Suppressor macrophage (primary cell): ENCODE measurements at regions not wholly inside any gene's neighbourhood (a gene's known extent, or its start where the extent isn't known, plus 50 kb on each side); places are given as distances from the start of the nearest gene placed in this dataset.
"Not testable (repeated sequence)": the region's sequence is repeated elsewhere in the genome, so short reads cannot be mapped to it uniquely, and the experiment has no call there.

Experiments
- DNase-seq, 4 experiments: peaks; one replicate each; pipeline ENCODE4 v3.0.0-alpha.2; 2020 to 2022

- no peak for DNase-seq
Observed at GRCh38 chr13:90553159-90553558, 794.3 kb upstream of the MIR17HG start.

- no peak for DNase-seq
Observed at GRCh38 chr13:90557626-90558025, 789.9 kb upstream of the MIR17HG start.

GRCh38 chr13:90562443-90562842 lies 785.0 kb upstream of the MIR17HG start:
- DNase-seq = no peak

- DNase-seq = no peak
Observed at GRCh38 chr13:90564096-90564495, 783.4 kb upstream of the MIR17HG start.

- DNase-seq = peak in 2 of 4 experiments; percentile 2 to 14
Observed at GRCh38 chr13:90564566-90564965, 782.9 kb upstream of the MIR17HG start.

GRCh38 chr13:90565985-90566713 lies 781.3 kb upstream of the MIR17HG start:
- peak; percentile 1 to 41 (median 16) for DNase-seq

- no peak for DNase-seq
Observed at GRCh38 chr13:90568165-90568564, 779.3 kb upstream of the MIR17HG start.

- no peak for DNase-seq
Observed at GRCh38 chr13:90576067-90576466, 771.4 kb upstream of the MIR17HG start.

GRCh38 chr13:90577726-90578125 lies 769.8 kb upstream of the MIR17HG start:
- DNase-seq = peak in 2 of 4 experiments; percentile 3 to 7

GRCh38 chr13:90585392-90585791 lies 762.1 kb upstream of the MIR17HG start:
- DNase-seq = no peak

GRCh38 chr13:90591260-90591926 lies 756.1 kb upstream of the MIR17HG start:
- DNase-seq = no peak

- DNase-seq = no peak
Observed at GRCh38 chr13:90591927-90592268, 755.6 kb upstream of the MIR17HG start.

- DNase-seq = no peak
Observed at GRCh38 chr13:90592943-90593342, 754.5 kb upstream of the MIR17HG start.

- no peak for DNase-seq
Observed at GRCh38 chr13:90594681-90595080, 752.8 kb upstream of the MIR17HG start.

- no peak for DNase-seq
Observed at GRCh38 chr13:90605664-90606063, 741.8 kb upstream of the MIR17HG start.

- DNase-seq = not testable (repeated sequence)
Observed at GRCh38 chr13:90606921-90607320, 740.6 kb upstream of the MIR17HG start.

GRCh38 chr13:90612391-90612790 lies 735.1 kb upstream of the MIR17HG start:
- DNase-seq = no peak

- DNase-seq = no peak
Observed at GRCh38 chr13:90613076-90613795, 734.3 kb upstream of the MIR17HG start.

- DNase-seq = no peak
Observed at GRCh38 chr13:90615236-90615635, 732.3 kb upstream of the MIR17HG start.

GRCh38 chr13:90615767-90616166 lies 731.7 kb upstream of the MIR17HG start:
- no peak for DNase-seq

GRCh38 chr13:90618133-90618532 lies 729.4 kb upstream of the MIR17HG start:
- no peak for DNase-seq

- DNase-seq = no peak
Observed at GRCh38 chr13:90622541-90622940, 724.9 kb upstream of the MIR17HG start.

- no peak for DNase-seq
Observed at GRCh38 chr13:90623318-90624011, 724.0 kb upstream of the MIR17HG start.
